ENCODE measurements at regions not wholly inside any gene's neighbourhood (a gene's known extent, or its start where the extent isn't known, plus 50 kb on each side); places are given as distances from the start of the nearest gene placed in this dataset.

GRCh38 chrX:444305-444704 is 57.6 kb upstream of the PPP2R3B start (continued):
- TF ChIP-seq ZNF416 (tag by site-specific recombination; IDR thresholded peaks at IDR 0.05) = no peak

DNA sequence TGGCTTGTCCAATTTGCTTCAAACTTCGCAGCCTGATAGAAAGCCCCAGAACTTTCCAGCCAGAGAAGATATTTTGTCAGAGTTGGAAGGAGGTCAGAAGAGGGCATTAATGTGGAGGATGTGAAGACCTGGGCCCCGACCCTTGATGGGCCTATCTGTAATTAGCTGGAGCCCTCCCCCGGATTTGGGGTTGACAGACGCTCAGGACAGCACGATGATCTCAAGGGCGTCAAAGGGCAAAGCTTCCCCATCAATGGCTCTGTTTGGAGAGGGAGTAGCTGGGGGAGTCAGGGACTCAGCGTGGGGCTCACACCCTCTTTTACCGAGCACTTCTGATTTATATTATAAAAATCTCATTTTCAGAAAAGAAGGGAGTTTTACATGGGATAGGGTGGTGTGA is 59.0 kb upstream of the PPP2R3B start:
- Histone ChIP-seq H3K4me1 (ENCODE audit: control insufficient read depth, insufficient read depth, low read length) (no peaks in the 10 kb centered on the region), H3K27ac (ENCODE audit: extremely low read depth, low read depth, low read length) (no peak overlapping the region), H3K4me3 (ENCODE audit: low read depth, low read length) (no peak overlapping the region), H3K9me3 (ENCODE audit: control insufficient read depth, insufficient read depth, low read depth, low read length) (no peaks in the 10 kb centered on the region), H3K36me3 (ENCODE audit: control insufficient read depth in 2 of 2, insufficient read depth in 1 of 2, low read length in 2 of 2) (no peaks in the 10 kb centered on the region)
- ChIA-PET POLR2A (no interaction called here), CTCF (no interaction called here)
- TF ChIP-seq TSHZ1 (tag by site-specific recombination; IDR thresholded peaks at IDR 0.05; ENCODE audit: borderline replicate concordance) (no peak), ZSCAN18 (tag by site-specific recombination; IDR thresholded peaks at IDR 0.05) (no peak), ZNF654 (tag by site-specific recombination; IDR thresholded peaks at IDR 0.05; ENCODE audit: low read depth) (no peak), REST (tag by site-specific recombination; IDR thresholded peaks at IDR 0.05) (no peak), ZNF362 (tag by site-specific recombination; IDR thresholded peaks at IDR 0.05) (no peak), ZNF585B (tag by site-specific recombination; IDR thresholded peaks at IDR 0.05) (no peak), ZNF518A (tag by site-specific recombination; conservative IDR thresholded peaks at IDR 0.05; ENCODE audit: low read depth) (no peak), HOXA7 (CRISPR knock-in tag; IDR thresholded peaks at IDR 0.05; ENCODE audit: borderline replicate concordance) (no peak), ZNF561 (tag by site-specific recombination; IDR thresholded peaks at IDR 0.05; ENCODE audit: borderline replicate concordance) (no peak)

Data from HEK293 (cell line).